OCI-LY7 (cell line): ENCODE measurements at regions not wholly inside any gene's neighbourhood (a gene's known extent, or its start where the extent isn't known, plus 50 kb on each side); places are given as distances from the start of the nearest gene placed in this dataset.

Experiments
- BruUV-seq: library from RNA; stranded (reverse); fragments of 400-500 nt; replicated peaks from 2 replicates; lab custom pipeline; 2021; lab: Mats Ljungman, UMichigan
- CTCF ChIA-PET: fragments of 300-600 bp; sonication (Branson Sonifier 250); formaldehyde crosslinking; loops from one replicate; lab custom pipeline; 2022; ENCODE audit warnings: antibody characterized with exemption; ENCODE audit not compliant: unreplicated experiment; lab: Charles Lee
- POLR2A ChIA-PET: fragments of 300-600 bp; sonication (Branson Sonifier 250); formaldehyde crosslinking; loops from one replicate; lab custom pipeline; 2022; ENCODE audit warnings: antibody characterized with exemption; lab: Charles Lee
- DNase-seq: peaks from one replicate; pipeline ENCODE4 v3.0.0-alpha.2; 2015; ENCODE audit warnings: low spot score
- H2AFZ ChIP-seq: fragments of 200-600 bp; sonication (generic), shearing (Covaris generic); 2 replicates; pipeline ENCODE4 v1.6.1; 2014; ENCODE audit warnings: mild to moderate bottlenecking, antibody characterized with exemption, low read length, moderate library complexity
- H3K27ac ChIP-seq: fragments of 200-600 bp; sonication (generic); 2 replicates; pipeline ENCODE4 v1.5.1; 2014; ENCODE audit warnings: mixed run types, low read depth, mild to moderate bottlenecking, moderate library complexity, low read length, inconsistent platforms; ENCODE audit not compliant: poor library complexity, severe bottlenecking
- H3K36me3 ChIP-seq: fragments of 200-600 bp; sonication (generic); 2 replicates; pipeline ENCODE4 v1.6.1; 2014; ENCODE audit warnings: mild to moderate bottlenecking, antibody characterized with exemption, low read length, moderate library complexity, mixed read lengths; ENCODE audit not compliant: insufficient read depth
- H3K4me1 ChIP-seq: fragments of 200-600 bp; sonication (generic); 2 replicates; pipeline ENCODE4 v1.5.1; 2014; ENCODE audit warnings: mild to moderate bottlenecking, low read length; ENCODE audit not compliant: insufficient read depth, poor library complexity, severe bottlenecking
- H3K4me2 ChIP-seq: fragments of 200-600 bp; sonication (generic); 2 replicates; pipeline ENCODE4 v1.6.1; 2014; ENCODE audit warnings: mild to moderate bottlenecking, low read length
- H3K4me3 ChIP-seq: fragments of 200-600 bp; sonication (generic); 2 replicates; pipeline ENCODE4 v1.5.1; 2014; ENCODE audit warnings: mild to moderate bottlenecking, low read depth, low read length; ENCODE audit not compliant: poor library complexity, severe bottlenecking
- H3K79me2 ChIP-seq: fragments of 200-600 bp; sonication (generic); 2 replicates; pipeline ENCODE4 v1.6.1; 2016; ENCODE audit warnings: low read depth, mild to moderate bottlenecking, low read length, moderate library complexity, mixed read lengths; ENCODE audit not compliant: insufficient read depth
- H3K9me2 ChIP-seq: fragments of 200-600 bp; sonication (generic); 2 replicates; pipeline ENCODE4 v1.6.1; 2016; ENCODE audit warnings: mild to moderate bottlenecking, low read length, mixed read lengths; ENCODE audit not compliant: insufficient read depth
- H3K9me3 ChIP-seq: fragments of 200-600 bp; sonication (generic); 2 replicates; pipeline ENCODE4 v1.6.1; 2014; ENCODE audit warnings: mild to moderate bottlenecking, mixed run types, low read length, mixed read lengths
- H4K20me1 ChIP-seq: fragments of 200-600 bp; sonication (generic); 2 replicates; pipeline ENCODE4 v1.6.1; 2014; ENCODE audit warnings: mild to moderate bottlenecking, antibody characterized with exemption, low read length, moderate library complexity, mixed read lengths; ENCODE audit not compliant: insufficient read depth
- EZH2phosphoT487 ChIP-seq: fragments of 200-600 bp; sonication (generic); IDR thresholded peaks from 2 replicates; pipeline ENCODE4 v1.6.1; 2018; ENCODE audit warnings: low read depth, borderline replicate concordance, mild to moderate bottlenecking, mixed run types, antibody characterized with exemption, low read length, moderate library complexity, mixed read lengths
- intact Hi-C: fragments of 100-400 bp; cut with micrococcal nuclease; formaldehyde crosslinking; loops from one replicate; pipeline ENCODE4 v1.10.0; 2022; ENCODE audit not compliant: unreplicated experiment
- TF ChIP-seq, protein P1 (sequence below): fragments of 200-600 bp; sonication (generic); conservative IDR thresholded peaks from 2 replicates; pipeline ENCODE4 v1.5.1; 2014; ENCODE audit warnings: mild to moderate bottlenecking, antibody characterized with exemption, low read length, moderate library complexity, mixed read lengths

DNA sequence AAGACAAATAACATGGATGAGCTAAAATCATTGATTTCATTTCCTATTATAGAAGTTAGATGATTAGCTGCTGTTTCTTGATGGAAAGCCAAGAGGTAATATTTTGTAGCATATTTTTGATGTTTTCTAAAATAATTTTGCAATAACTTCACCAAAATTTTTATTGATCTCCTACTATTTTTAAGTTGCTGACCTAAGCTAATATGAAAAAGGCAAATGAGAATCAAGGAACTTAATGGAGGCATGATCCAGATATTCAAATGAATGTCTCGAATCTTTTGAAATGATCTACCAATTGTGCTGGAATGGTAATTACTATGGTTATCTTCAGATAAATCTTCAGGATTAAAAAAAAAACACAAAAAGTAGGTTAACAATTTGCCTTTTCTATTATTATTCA lies 1591.4 kb upstream of the PCDH7 start:
- H2AFZ ChIP-seq: no peak overlapping the region
- no peak overlapping the region for H3K27ac ChIP-seq
- no peak overlapping the region for H3K4me2 ChIP-seq
- no peaks in the 10 kb centered on the region for H3K79me2 ChIP-seq
- no peaks in the 10 kb centered on the region for H3K36me3 ChIP-seq
- ChIA-PET POLR2A (no interaction called here), CTCF (no interaction called here)
- no peak overlapping the region for H3K4me3 ChIP-seq
- TF ChIP-seq, protein P1, sequence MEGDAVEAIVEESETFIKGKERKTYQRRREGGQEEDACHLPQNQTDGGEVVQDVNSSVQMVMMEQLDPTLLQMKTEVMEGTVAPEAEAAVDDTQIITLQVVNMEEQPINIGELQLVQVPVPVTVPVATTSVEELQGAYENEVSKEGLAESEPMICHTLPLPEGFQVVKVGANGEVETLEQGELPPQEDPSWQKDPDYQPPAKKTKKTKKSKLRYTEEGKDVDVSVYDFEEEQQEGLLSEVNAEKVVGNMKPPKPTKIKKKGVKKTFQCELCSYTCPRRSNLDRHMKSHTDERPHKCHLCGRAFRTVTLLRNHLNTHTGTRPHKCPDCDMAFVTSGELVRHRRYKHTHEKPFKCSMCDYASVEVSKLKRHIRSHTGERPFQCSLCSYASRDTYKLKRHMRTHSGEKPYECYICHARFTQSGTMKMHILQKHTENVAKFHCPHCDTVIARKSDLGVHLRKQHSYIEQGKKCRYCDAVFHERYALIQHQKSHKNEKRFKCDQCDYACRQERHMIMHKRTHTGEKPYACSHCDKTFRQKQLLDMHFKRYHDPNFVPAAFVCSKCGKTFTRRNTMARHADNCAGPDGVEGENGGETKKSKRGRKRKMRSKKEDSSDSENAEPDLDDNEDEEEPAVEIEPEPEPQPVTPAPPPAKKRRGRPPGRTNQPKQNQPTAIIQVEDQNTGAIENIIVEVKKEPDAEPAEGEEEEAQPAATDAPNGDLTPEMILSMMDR: no peak
- no peak for TF ChIP-seq EZH2phosphoT487
- no TSS peak for BruUV-seq
- H3K9me3 ChIP-seq: no peaks in the 10 kb centered on the region
- no peaks in the 10 kb centered on the region for H3K4me1 ChIP-seq
- no peaks in the 10 kb centered on the region for H3K9me2 ChIP-seq
- intact Hi-C loops: no loop called here
- H4K20me1 ChIP-seq: no peaks in the 10 kb centered on the region
- no peak for DNase-seq

DNA sequence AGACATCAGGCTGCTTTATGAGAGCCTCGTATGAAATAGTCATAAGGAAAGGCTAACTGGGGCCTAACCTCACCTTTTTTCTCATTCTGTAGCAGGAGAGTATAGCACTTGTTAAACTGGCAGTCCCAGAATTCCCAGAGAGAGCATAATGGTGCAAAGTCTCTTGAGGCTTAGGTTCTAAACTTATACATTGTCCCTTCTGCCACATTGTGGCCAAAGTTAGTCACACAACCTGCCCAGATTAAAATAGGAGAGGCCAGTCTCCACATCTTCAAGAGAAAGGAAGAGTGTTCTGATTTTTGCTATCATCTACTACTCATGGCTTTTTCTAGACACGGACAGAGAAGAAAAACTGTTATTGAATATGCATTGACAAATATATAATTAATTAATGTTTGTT lies 1588.9 kb upstream of the PCDH7 start:
- DNase-seq: no peak
- Histone ChIP-seq H3K79me2 (no peaks in the 10 kb centered on the region), H3K4me3 (no peak overlapping the region), H3K4me2 (no peak overlapping the region), H3K4me1 (no peaks in the 10 kb centered on the region), H2AFZ (no peak overlapping the region), H3K27ac (no peak overlapping the region), H3K36me3 (no peaks in the 10 kb centered on the region), H3K9me3 (no peaks in the 10 kb centered on the region), H3K9me2 (no peaks in the 10 kb centered on the region), H4K20me1 (no peaks in the 10 kb centered on the region)
- intact Hi-C loops: no loop called here
- CTCF ChIA-PET: no interaction called here
- BruUV-seq: no TSS peak
- TF ChIP-seq, protein P1: no peak
- no peak for TF ChIP-seq EZH2phosphoT487
- POLR2A ChIA-PET: no interaction called here

DNA sequence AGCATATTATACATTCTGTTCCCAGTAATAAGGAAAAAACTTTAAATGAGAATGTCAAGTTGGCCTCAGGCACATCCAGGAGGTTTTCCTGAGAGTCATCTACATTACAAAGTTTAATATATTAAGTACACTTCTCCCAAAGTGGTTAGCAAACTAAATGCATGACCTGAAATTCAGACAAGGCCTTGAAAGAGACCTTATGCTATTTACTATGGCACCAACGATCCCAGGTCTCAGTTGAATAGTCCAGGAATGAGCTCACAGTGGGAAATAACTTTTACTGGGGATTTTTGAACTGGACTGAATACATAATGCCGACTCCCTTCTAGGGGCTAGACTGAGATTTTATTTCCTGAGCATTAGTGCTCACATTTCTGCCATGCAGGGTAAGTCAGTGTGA lies 1577.5 kb upstream of the PCDH7 start:
- Histone ChIP-seq H3K9me3 (no peaks in the 10 kb centered on the region), H3K9me2 (no peaks in the 10 kb centered on the region), H3K4me2 (no peak overlapping the region), H3K4me3 (no peak overlapping the region), H3K4me1 (no peaks in the 10 kb centered on the region), H3K36me3 (no peaks in the 10 kb centered on the region), H2AFZ (no peak overlapping the region), H3K27ac (no peak overlapping the region), H3K79me2 (no peaks in the 10 kb centered on the region), H4K20me1 (no peaks in the 10 kb centered on the region)
- no peak for TF ChIP-seq EZH2phosphoT487
- TF ChIP-seq, protein P1: no peak
- intact Hi-C loops: no loop called here
- no TSS peak for BruUV-seq
- CTCF ChIA-PET: no interaction called here
- POLR2A ChIA-PET: no interaction called here
- no peak for DNase-seq
